Endothelial cell of hepatic sinusoid (primary cell): ENCODE measurements at regions not wholly inside any gene's neighbourhood (a gene's known extent, or its start where the extent isn't known, plus 50 kb on each side); places are given as distances from the start of the nearest gene placed in this dataset.
"Not testable (repeated sequence)": the region's sequence is repeated elsewhere in the genome, so short reads cannot be mapped to it uniquely, and the experiment has no call there.

Experiments
- in situ Hi-C: cut with HindIII; loops from 2 replicates; pipeline ENCODE4 v1.10.0; 2017; ENCODE audit warnings: low sequenced_read_pairs

DNA sequence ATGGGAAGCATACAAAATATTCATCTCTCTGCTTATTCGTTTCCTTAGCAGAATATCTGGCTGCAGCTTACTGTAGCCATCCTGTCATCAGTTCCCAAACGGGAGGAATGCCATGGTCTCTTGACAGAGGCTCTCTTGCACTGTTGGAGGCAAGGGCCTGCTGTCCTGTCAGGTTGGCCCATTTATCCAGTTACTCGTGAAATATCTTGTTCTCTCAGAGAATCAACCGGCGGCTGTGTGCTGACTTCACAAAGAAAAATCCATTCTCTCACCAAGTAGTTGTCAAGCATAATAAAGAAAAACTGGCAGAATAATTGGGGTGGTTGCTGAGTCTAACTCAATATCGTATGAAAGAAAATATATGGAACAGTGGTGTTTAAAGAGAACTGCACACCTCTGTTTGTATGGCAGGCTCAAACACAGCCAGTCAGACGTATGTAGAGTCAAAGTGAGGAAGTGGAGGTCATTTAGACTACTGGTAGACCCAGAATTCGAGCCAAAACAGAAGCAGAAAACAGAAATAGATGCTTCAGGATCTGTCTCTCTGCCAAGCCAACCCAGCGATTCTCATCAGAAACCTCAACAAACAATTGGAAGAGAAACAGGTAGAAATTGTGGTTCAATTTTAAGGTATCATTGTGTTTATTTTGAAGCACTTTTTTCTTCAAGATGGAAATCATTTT lies 349.2 kb upstream of the PRKCQ start:
- in situ Hi-C loops = no loop called here

DNA sequence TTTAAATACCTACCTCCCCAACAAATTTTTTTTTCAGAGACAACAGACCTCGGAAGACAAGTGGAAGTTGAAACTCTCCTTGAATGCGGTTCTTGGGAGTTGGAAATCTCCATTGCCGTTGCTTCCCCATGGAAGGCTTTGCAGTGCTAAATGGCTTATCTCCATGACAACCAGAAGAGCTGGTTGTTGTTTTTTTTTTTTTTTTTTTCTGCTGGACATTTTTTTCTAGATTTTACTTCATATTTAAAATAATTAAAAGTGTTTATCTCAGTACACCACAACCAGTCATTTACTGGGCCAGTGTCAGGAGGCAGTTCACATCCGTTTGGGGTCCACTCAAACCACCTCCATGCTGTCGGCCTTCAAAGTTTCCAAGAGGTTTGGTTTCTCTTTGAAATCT lies 348.5 kb upstream of the PRKCQ start:
- in situ Hi-C loops = no loop called here

GRCh38 chr10:6926971-6927370 lies 346.9 kb upstream of the PRKCQ start:
- in situ Hi-C loops = no loop called here

DNA sequence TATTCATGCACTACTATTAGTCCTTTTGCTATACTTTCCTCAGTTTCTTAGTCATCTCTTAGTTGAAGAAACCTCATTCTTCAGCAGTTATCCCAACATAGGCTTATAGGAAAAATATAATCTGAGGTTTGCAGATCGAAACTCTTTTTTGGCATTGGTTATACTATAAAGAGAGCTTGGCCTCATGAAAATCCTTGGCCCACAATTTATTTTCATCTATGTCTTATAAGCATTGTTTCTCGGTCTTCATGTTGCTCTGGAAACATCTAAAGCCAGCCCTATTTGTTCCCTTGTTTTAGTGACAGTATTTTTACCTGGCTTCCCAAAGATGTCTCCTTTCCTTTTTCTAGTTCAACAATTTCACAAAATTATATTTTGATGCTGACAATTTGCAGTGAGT lies 345.1 kb upstream of the PRKCQ start:
- in situ Hi-C loops = no loop called here

DNA sequence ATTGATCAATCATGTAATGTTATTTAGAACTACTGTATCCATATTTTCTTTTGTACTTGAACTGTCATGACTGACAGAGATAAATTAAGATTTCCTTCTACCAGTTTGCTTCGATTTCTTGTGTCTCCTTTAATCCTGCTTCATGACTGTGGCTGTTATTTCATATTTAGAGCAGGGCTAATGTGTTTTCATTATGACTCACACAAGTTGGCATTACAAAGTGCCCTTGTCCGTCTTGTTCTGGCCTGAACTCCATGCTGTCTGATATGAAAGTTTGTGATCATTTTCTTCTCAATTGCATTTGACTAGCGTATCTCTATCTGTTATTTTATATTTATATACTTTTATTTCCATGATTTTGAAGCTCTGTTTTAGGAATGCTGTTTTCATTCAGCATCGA lies 344.1 kb upstream of the PRKCQ start:
- in situ Hi-C loops = no loop called here

DNA sequence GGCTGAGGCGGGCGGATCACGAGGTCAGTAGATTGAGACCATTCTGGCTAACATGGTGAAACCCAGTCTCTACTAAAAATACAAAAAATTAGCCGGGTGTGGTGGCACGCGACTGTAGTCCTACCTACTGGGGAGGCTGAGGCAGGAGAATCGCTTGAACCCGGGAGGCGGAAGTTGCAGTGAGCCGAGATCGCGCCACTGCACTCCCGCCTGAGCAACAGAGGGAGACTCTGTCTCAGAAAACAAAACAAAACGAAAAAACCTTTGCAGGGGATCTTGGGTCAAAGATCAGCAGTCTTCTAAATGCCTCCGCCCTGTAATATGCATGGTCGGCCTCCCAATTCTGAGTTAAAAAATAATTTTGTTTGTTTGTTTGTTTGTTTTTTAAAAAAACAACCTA lies 340.9 kb upstream of the PRKCQ start:
- in situ Hi-C loops = not testable (repeated sequence)

- in situ Hi-C loops = no loop called here
Observed at GRCh38 chr10:6920072-6921019, 340.3 kb upstream of the PRKCQ start.

- in situ Hi-C loops = no loop called here
Observed at GRCh38 chr10:6919077-6919476, 339.0 kb upstream of the PRKCQ start.

- in situ Hi-C loops = no loop called here
Observed at GRCh38 chr10:6918305-6918704, 338.2 kb upstream of the PRKCQ start.

GRCh38 chr10:6917125-6917524 lies 337.0 kb upstream of the PRKCQ start:
- in situ Hi-C loops = no loop called here

GRCh38 chr10:6916601-6917000 lies 336.5 kb upstream of the PRKCQ start:
- in situ Hi-C loops = no loop called here

- in situ Hi-C loops = no loop called here
Observed at GRCh38 chr10:6915307-6915706, 335.2 kb upstream of the PRKCQ start.

- in situ Hi-C loops = no loop called here
Observed at GRCh38 chr10:6912929-6913328, 332.9 kb upstream of the PRKCQ start.

GRCh38 chr10:6912424-6912823 lies 332.3 kb upstream of the PRKCQ start:
- in situ Hi-C loops = no loop called here

DNA sequence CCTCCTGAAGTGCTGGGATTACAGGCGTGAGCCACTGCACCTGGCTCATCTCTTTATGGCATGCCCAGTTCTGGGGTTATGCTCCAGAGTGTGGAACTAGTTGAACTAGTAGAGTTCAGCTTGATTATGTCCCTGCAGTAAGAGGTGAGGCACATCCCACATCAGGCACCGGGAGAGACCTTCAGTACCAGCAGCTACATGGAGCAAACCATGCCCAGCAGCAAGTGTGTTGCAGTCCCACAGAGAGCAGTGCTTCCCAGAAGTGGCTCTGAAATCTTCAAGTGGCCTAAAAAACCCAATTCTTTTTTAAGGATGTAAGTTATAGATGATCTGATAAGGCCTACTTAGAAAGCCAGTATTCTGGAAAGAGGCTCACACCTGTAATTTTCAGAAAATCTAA lies 331.9 kb upstream of the PRKCQ start:
- in situ Hi-C loops = no loop called here

- in situ Hi-C loops = no loop called here
Observed at GRCh38 chr10:6909905-6910560, 330.0 kb upstream of the PRKCQ start.

GRCh38 chr10:6907877-6908530 lies 327.9 kb upstream of the PRKCQ start:
- in situ Hi-C loops = no loop called here

GRCh38 chr10:6894405-6894804 lies 314.3 kb upstream of the PRKCQ start:
- in situ Hi-C loops = loop anchor here (10.0 kb wide), 1 partner anchor 350 kb away; no protein-coding TSS in a partner anchor

- in situ Hi-C loops = loop anchor here (10.0 kb wide), 1 partner anchor 352 kb away; no protein-coding TSS in a partner anchor
Observed at GRCh38 chr10:6892864-6893263, 312.8 kb upstream of the PRKCQ start.

DNA sequence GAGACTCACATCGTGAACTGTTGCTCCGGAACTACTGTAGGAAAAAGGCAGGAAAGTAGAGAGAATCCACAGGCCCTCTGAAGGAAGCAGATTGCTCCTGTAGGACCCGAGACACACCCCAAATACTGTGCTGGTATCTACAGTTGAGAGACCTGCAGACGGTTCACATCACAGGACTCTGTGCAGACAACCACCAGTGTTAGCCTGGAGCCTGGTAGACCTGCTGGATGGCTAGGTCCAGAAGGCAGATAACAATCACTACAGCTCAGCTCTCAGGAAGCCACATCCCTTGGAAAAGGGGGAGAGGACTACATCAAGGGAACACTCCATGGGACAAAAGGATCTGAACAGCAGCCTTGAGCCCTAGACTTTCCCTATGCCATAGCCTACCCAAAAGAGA lies 311.8 kb upstream of the PRKCQ start:
- in situ Hi-C loops = loop anchor here (10.0 kb wide), 1 partner anchor 353 kb away; no protein-coding TSS in a partner anchor

DNA sequence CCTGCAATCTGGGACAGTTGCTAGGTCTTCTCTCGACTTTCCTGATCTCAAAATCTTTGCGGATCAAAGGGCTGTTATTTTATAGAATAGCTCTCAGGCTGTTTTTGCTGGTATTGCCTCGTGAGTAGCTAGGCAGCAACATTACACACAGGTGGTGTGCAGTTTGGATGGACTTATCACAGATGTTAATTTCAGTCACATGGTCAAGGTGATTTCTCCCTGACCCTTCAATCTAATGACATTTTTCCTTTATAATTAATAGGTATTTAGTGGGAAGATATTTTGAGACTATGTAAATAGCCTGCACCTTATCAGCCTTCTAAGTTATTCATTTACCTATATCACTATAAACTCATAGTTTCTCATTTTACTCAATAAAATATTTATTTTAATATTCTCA lies 309.6 kb upstream of the PRKCQ start:
- in situ Hi-C loops = loop anchor here (10.0 kb wide), 1 partner anchor 355 kb away; no protein-coding TSS in a partner anchor
